GM23338 (cell line): ENCODE measurements at regions not wholly inside any gene's neighbourhood (a gene's known extent, or its start where the extent isn't known, plus 50 kb on each side); places are given as distances from the start of the nearest gene placed in this dataset.

Experiments used
- CREB1 ChIP-seq: fragments of 250-450 bp; sonication (Bioruptor Pico); IDR thresholded peaks from 2 replicates; pipeline ENCODE4 v1.5.0; 2020; ENCODE audit warnings: low read depth, mild to moderate bottlenecking, moderate library complexity
- CTCF ChIP-seq, 2 experiments: fragments of 200-600 bp in 1 of 2; sonication (generic) in 1 of 2; conservative IDR thresholded peaks; 2 replicates each; pipeline versions ENCODE4 v1.5.1 to v1.6.1; 2016 to 2017; ENCODE audit warnings: antibody characterized with exemption in 2 of 2, low read depth in 2 of 2, mild to moderate bottlenecking in 2 of 2, moderate library complexity in 1 of 2
- ETS1 ChIP-seq: IDR thresholded peaks from 2 replicates; pipeline ENCODE4 v1.6.1; 2016; ENCODE audit warnings: antibody characterized with exemption
- EZH2 ChIP-seq: fragments of 200-600 bp; sonication (generic); IDR thresholded peaks from one replicate; pipeline ENCODE4 v1.8.0; 2017; ENCODE audit warnings: antibody characterized with exemption, mild to moderate bottlenecking, low read depth; ENCODE audit not compliant: unreplicated experiment
- EZH2phosphoT487 ChIP-seq: fragments of 200-600 bp; sonication (generic); IDR thresholded peaks from one replicate; pipeline ENCODE4 v1.8.1; 2018; ENCODE audit warnings: antibody characterized with exemption; ENCODE audit not compliant: unreplicated experiment
- JUNB ChIP-seq: IDR thresholded peaks from one replicate; pipeline ENCODE4 v1.6.1; 2016; ENCODE audit warnings: antibody characterized with exemption; ENCODE audit not compliant: unreplicated experiment
- POLR2AphosphoS5 ChIP-seq: IDR thresholded peaks from 2 replicates; pipeline ENCODE4 v1.6.1; 2016; ENCODE audit warnings: antibody characterized with exemption, low read depth
- REST ChIP-seq: IDR thresholded peaks from one replicate; pipeline ENCODE4 v1.6.1; 2018; ENCODE audit warnings: antibody characterized with exemption; ENCODE audit not compliant: unreplicated experiment
- ZNF114 ChIP-seq: fragments of 250-450 bp; sonication (Bioruptor Pico); IDR thresholded peaks from 2 replicates; pipeline ENCODE4 v1.5.0; 2020; ENCODE audit warnings: mild to moderate bottlenecking, moderate library complexity
- ZNF331 ChIP-seq: fragments of 250-450 bp; sonication (Bioruptor Pico); IDR thresholded peaks from 2 replicates; pipeline ENCODE4 v1.5.0; 2020; ENCODE audit warnings: low read depth, mild to moderate bottlenecking, moderate library complexity

- TF ChIP-seq EZH2, result no peak
- no peak for TF ChIP-seq CREB1 (CRISPR knock-in tag)
- no peak for TF ChIP-seq EZH2phosphoT487
- no peak for TF ChIP-seq CTCF (conservative IDR thresholded peaks at IDR 0.05; ENCODE audit: low read depth in 2 of 2)
- TF ChIP-seq REST, result no peak
- no peak for TF ChIP-seq POLR2AphosphoS5
- no peak for TF ChIP-seq ZNF331 (CRISPR knock-in tag)
- no peak for TF ChIP-seq ZNF114 (CRISPR knock-in tag)
- no peak for TF ChIP-seq JUNB
- no peak for TF ChIP-seq ETS1
Observed at GRCh38 chr18:68121308-68121707, 593.6 kb downstream of the TMX3 start.
